ENCODE measurements at regions not wholly inside any gene's neighbourhood (a gene's known extent, or its start where the extent isn't known, plus 50 kb on each side); places are given as distances from the start of the nearest gene placed in this dataset.

GRCh38 chr4:14069886-14070285, 442.4 kb upstream of the BOD1L1 start:
- TF ChIP-seq POLR2A (IDR thresholded peaks at IDR 0.05; ENCODE audit: control extremely low read depth in 1 of 2, low read depth in 2 of 2, low read length in 2 of 2) (no peak), MAFK (IDR thresholded peaks at IDR 0.05; ENCODE audit: low read depth, low read length) (no peak), SIX5 (IDR thresholded peaks at IDR 0.05; ENCODE audit: low read depth, low read length) (no peak), CTCF (IDR thresholded peaks at IDR 0.05; ENCODE audit: control extremely low read depth in 1 of 3, insufficient read depth in 1 of 3, low read depth in 1 of 3, low read length in 3 of 3) (no peak), JUN (IDR thresholded peaks at IDR 0.05; ENCODE audit: low read depth, low read length) (no peak), RBBP5 (IDR thresholded peaks at IDR 0.05; ENCODE audit: borderline replicate concordance, low read depth, low read length) (no peak), EGR1 (IDR thresholded peaks at IDR 0.05; ENCODE audit: borderline replicate concordance, low read depth, low read length) (no peak), JUND (IDR thresholded peaks at IDR 0.05; ENCODE audit: low read length) (no peak)

Measured in H1 (cell line).